MM.1S (cell line): ENCODE measurements at regions not wholly inside any gene's neighbourhood (a gene's known extent, or its start where the extent isn't known, plus 50 kb on each side); places are given as distances from the start of the nearest gene placed in this dataset.

Source experiments
- EZH2phosphoT487 ChIP-seq: fragments of 300-600 bp; sonication (generic); IDR thresholded peaks from 2 replicates; pipeline ENCODE4 v1.6.1; 2018; ENCODE audit warnings: antibody characterized with exemption, low read length
- TF ChIP-seq, protein P1 (sequence below): fragments of 300-600 bp; sonication (generic); IDR thresholded peaks from 2 replicates; pipeline ENCODE4 v1.5.1; 2016; ENCODE audit warnings: antibody characterized with exemption, low read length, mixed read lengths

DNA sequence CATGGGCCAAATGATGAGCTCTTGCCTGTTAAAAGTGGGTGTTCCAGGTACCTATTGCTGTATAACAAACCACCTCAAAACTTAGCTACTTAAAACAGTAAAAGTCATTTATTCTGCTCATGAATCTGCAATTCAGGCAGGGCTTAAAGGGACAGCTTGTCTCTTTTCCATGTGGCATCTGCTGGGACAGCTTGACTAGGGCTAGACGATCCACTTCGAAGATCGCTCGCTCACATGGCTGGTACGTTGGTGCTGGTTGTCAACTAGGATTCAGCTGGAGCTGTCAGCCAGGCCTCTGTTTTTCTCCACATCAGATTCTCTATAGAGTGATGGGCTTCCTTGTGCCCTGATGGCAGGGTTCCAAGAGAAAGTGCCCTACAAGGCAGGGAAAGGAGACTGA is 581.3 kb downstream of the NTRK3 start:
- no peak for TF ChIP-seq EZH2phosphoT487
- TF ChIP-seq, protein P1, sequence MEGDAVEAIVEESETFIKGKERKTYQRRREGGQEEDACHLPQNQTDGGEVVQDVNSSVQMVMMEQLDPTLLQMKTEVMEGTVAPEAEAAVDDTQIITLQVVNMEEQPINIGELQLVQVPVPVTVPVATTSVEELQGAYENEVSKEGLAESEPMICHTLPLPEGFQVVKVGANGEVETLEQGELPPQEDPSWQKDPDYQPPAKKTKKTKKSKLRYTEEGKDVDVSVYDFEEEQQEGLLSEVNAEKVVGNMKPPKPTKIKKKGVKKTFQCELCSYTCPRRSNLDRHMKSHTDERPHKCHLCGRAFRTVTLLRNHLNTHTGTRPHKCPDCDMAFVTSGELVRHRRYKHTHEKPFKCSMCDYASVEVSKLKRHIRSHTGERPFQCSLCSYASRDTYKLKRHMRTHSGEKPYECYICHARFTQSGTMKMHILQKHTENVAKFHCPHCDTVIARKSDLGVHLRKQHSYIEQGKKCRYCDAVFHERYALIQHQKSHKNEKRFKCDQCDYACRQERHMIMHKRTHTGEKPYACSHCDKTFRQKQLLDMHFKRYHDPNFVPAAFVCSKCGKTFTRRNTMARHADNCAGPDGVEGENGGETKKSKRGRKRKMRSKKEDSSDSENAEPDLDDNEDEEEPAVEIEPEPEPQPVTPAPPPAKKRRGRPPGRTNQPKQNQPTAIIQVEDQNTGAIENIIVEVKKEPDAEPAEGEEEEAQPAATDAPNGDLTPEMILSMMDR, result no peak
